ENCODE measurements at regions not wholly inside any gene's neighbourhood (a gene's known extent, or its start where the extent isn't known, plus 50 kb on each side); places are given as distances from the start of the nearest gene placed in this dataset.

- RAD21 ChIA-PET (ENCODE audit: low non-redundant PET in 1 of 2, low total read pairs in 2 of 2, uncharacterized antibody in 2 of 2, unreplicated experiment in 2 of 2): no interaction called here
- H3K4me2 ChIP-seq (ENCODE audit: low read length): no peak overlapping the region
- H2AFZ ChIP-seq (ENCODE audit: low read depth, low read length, poor library complexity, severe bottlenecking): no peak overlapping the region
- H3K9me3 ChIP-seq (ENCODE audit: control insufficient read depth in 1 of 2, insufficient read depth in 1 of 2, low read depth in 1 of 2, low read length in 2 of 2): no peaks in the 10 kb centered on the region
- TF ChIP-seq RAD21 (IDR thresholded peaks at IDR 0.05; ENCODE audit: low read depth) (no peak), ELF1 (IDR thresholded peaks at IDR 0.05; ENCODE audit: borderline replicate concordance, low read depth) (no peak)
- TF ChIP-seq, protein P1, sequence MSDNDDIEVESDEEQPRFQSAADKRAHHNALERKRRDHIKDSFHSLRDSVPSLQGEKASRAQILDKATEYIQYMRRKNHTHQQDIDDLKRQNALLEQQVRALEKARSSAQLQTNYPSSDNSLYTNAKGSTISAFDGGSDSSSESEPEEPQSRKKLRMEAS (IDR thresholded peaks at IDR 0.05): no peak
- no peak overlapping the region for H3K9ac ChIP-seq (ENCODE audit: low read length)
- no peaks in the 10 kb centered on the region for H3K79me2 ChIP-seq (ENCODE audit: insufficient read depth, low read length)
- POLR2A ChIA-PET: no interaction called here
- no TSS peak for BruUV-seq (replicated peaks)
- no peak overlapping the region for H3K27ac ChIP-seq (ENCODE audit: low read depth, low read length)
- H3K9me2 ChIP-seq (ENCODE audit: insufficient read depth): no peaks in the 10 kb centered on the region
- no peaks in the 10 kb centered on the region for H3K36me3 ChIP-seq (ENCODE audit: control insufficient read depth in 1 of 2, insufficient read depth in 2 of 2, low read length in 2 of 2)
- ATAC-seq (no peak), DNase-seq (ENCODE audit: low read depth, low spot score) (no peak)
- no peak overlapping the region for H3K4me3 ChIP-seq (replicated peaks in 1 of 2; ENCODE audit: low read depth in 1 of 2, low read length in 2 of 2)
- CTCF ChIA-PET: no interaction called here
- no peaks in the 10 kb centered on the region for H3K27me3 ChIP-seq (ENCODE audit: insufficient read depth, low read length)
- intact Hi-C loops (cut with micrococcal nuclease): no loop called here
- peaks cover 0 to 21% of the 10 kb centered on the region in 2 experiments; a peak in 2 of 4 replicates for H3K4me1 ChIP-seq (ENCODE audit: control insufficient read depth in 1 of 2, insufficient read depth in 2 of 2, low read length in 2 of 2)
- H4K20me1 ChIP-seq (ENCODE audit: insufficient read depth): no peaks in the 10 kb centered on the region
Measured at GRCh38 chr2:8089596-8089995, 592.3 kb upstream of the ID2 start.

GRCh38 chr2:8090748-8091700 is 590.8 kb upstream of the ID2 start:
- no peak overlapping the region for H3K27ac ChIP-seq (ENCODE audit: low read depth, low read length)
- no peaks in the 10 kb centered on the region for H3K9me3 ChIP-seq (ENCODE audit: control insufficient read depth in 1 of 2, insufficient read depth in 1 of 2, low read depth in 1 of 2, low read length in 2 of 2)
- no peaks in the 10 kb centered on the region for H3K36me3 ChIP-seq (ENCODE audit: control insufficient read depth in 1 of 2, insufficient read depth in 2 of 2, low read length in 2 of 2)
- H3K9ac ChIP-seq (ENCODE audit: low read length): peak overlapping the region; percentile 16; the same call in 1 of the 2 replicates
- H3K27me3 ChIP-seq (ENCODE audit: insufficient read depth, low read length): no peaks in the 10 kb centered on the region
- no peaks in the 10 kb centered on the region for H3K79me2 ChIP-seq (ENCODE audit: insufficient read depth, low read length)
- ChIA-PET RAD21 (ENCODE audit: low non-redundant PET in 1 of 2, low total read pairs in 2 of 2, uncharacterized antibody in 2 of 2, unreplicated experiment in 2 of 2) (no interaction called here), POLR2A (interaction anchor here (1.0 kb wide), 1 partner anchor 590 kb away, joined by 3 read pairs; the partner anchor contains the start of gene ID2), CTCF (no interaction called here)
- peak overlapping the region; percentile 79 for H2AFZ ChIP-seq (ENCODE audit: low read depth, low read length, poor library complexity, severe bottlenecking)
- ATAC-seq (peak; percentile 86), DNase-seq (ENCODE audit: low read depth, low spot score) (peak; percentile 54)
- no peaks in the 10 kb centered on the region for H3K9me2 ChIP-seq (ENCODE audit: insufficient read depth)
- no peak overlapping the region for H3K4me3 ChIP-seq (replicated peaks in 1 of 2; ENCODE audit: low read depth in 1 of 2, low read length in 2 of 2)
- H4K20me1 ChIP-seq (ENCODE audit: insufficient read depth): no peaks in the 10 kb centered on the region
- H3K4me1 ChIP-seq (ENCODE audit: control insufficient read depth in 1 of 2, insufficient read depth in 2 of 2, low read length in 2 of 2): peaks cover 0 to 21% of the 10 kb centered on the region in 2 experiments; a peak in 2 of 4 replicates
- peak overlapping the region; percentile 55 for H3K4me2 ChIP-seq (ENCODE audit: low read length)
- BruUV-seq (replicated peaks): no TSS peak
- intact Hi-C loops (cut with micrococcal nuclease): no loop called here
- TF ChIP-seq CBX3 (IDR thresholded peaks at IDR 0.05; ENCODE audit: low read depth): no peak
- no peak for TF ChIP-seq ZFX (IDR thresholded peaks at IDR 0.05)
- TF ChIP-seq SIN3A (IDR thresholded peaks at IDR 0.05; ENCODE audit: low read depth): no peak
- TF ChIP-seq CTCF (IDR thresholded peaks at IDR 0.05 in 2 of 3, conservative IDR thresholded peaks at IDR 0.05 in 1 of 3; ENCODE audit: borderline replicate concordance in 1 of 3, insufficient read depth in 1 of 3, low read depth in 2 of 3, low read length in 2 of 3): no peak
- TF ChIP-seq POLR2A (IDR thresholded peaks at IDR 0.05; ENCODE audit: borderline replicate concordance, extremely low read depth, insufficient read depth, insufficient read length): no peak
- TF ChIP-seq SRF (IDR thresholded peaks at IDR 0.05; ENCODE audit: low read depth): no peak; the same call in 1 of the 2 replicates
- no peak for TF ChIP-seq REST (IDR thresholded peaks at IDR 0.05; ENCODE audit: low read depth)
- TF ChIP-seq, protein P1 (IDR thresholded peaks at IDR 0.05): 0 out of 2 replicates have a peak, but pooled peaks have one; percentile 23
